Immature natural killer cell (primary cell): ENCODE measurements at regions not wholly inside any gene's neighbourhood (a gene's known extent, or its start where the extent isn't known, plus 50 kb on each side); places are given as distances from the start of the nearest gene placed in this dataset.
A peak's percentile ranks its signal among the peaks of the same experiment; 100 is the strongest.

Source experiments
- DNase-seq, 3 donors: peaks; one replicate each; pipeline ENCODE4 v3.0.0; 2022; ENCODE audit warnings: mixed read lengths in 1 of 3
- H3K27ac Mint-ChIP-seq, 6 donors: one replicate each; pipeline ENCODE4 v1.8.0; 2020; ENCODE audit warnings: mixed read lengths in 6 of 6, mild to moderate bottlenecking in 5 of 6, inconsistent platforms in 4 of 6, moderate library complexity in 3 of 6
- H3K27me3 Mint-ChIP-seq, 3 donors: one replicate each; pipeline ENCODE4 v1.8.0; 2020 to 2021; ENCODE audit warnings: low read depth in 3 of 3, mild to moderate bottlenecking in 3 of 3, mixed read lengths in 3 of 3, moderate library complexity in 3 of 3, inconsistent platforms in 1 of 3
- H3K36me3 Mint-ChIP-seq, 3 donors: one replicate each; pipeline ENCODE4 v1.8.0; 2020; ENCODE audit warnings: mixed read lengths in 3 of 3, inconsistent platforms in 2 of 3, mild to moderate bottlenecking in 2 of 3
- H3K4me1 Mint-ChIP-seq, 2 donors: one replicate each; pipeline ENCODE4 v1.8.0; 2020; ENCODE audit warnings: inconsistent platforms in 2 of 2, mild to moderate bottlenecking in 2 of 2, mixed read lengths in 2 of 2, moderate library complexity in 1 of 2
- H3K4me3 Mint-ChIP-seq, 5 donors: one replicate each; pipeline ENCODE4 v1.8.0; 2020; ENCODE audit warnings: mild to moderate bottlenecking in 5 of 5, mixed read lengths in 5 of 5, inconsistent platforms in 3 of 5, moderate library complexity in 3 of 5
- H3K9me3 Mint-ChIP-seq, 6 donors: one replicate each; pipeline ENCODE4 v1.8.0; 2020; ENCODE audit warnings: mild to moderate bottlenecking in 6 of 6, mixed read lengths in 6 of 6, inconsistent platforms in 4 of 6, moderate library complexity in 3 of 6

GRCh38 chr5:4859500-4860235 is 280.5 kb upstream of the ADAMTS16 start:
- Mint-ChIP-seq H3K27ac (no peak overlapping the region), H3K27me3 (peaks cover 0 to 8% (median 0%) of the 10 kb centered on the region in 3 donors), H3K4me1 (no peaks in the 10 kb centered on the region), H3K36me3 (no peaks in the 10 kb centered on the region), H3K4me3 (no peak overlapping the region), H3K9me3 (peaks cover 0 to 7% (median 4%) of the 10 kb centered on the region in 6 donors)
- DNase-seq = no peak

- H3K4me3 Mint-ChIP-seq = no peak overlapping the region
- DNase-seq = no peak
- no peak overlapping the region for H3K27ac Mint-ChIP-seq
- peaks cover 0 to 6% (median 0%) of the 10 kb centered on the region in 3 donors for H3K27me3 Mint-ChIP-seq
- H3K9me3 Mint-ChIP-seq = peaks cover 0 to 7% (median 4%) of the 10 kb centered on the region in 6 donors
- H3K4me1 Mint-ChIP-seq = no peaks in the 10 kb centered on the region
- H3K36me3 Mint-ChIP-seq = no peaks in the 10 kb centered on the region
These were observed 279.5 kb upstream of the ADAMTS16 start for GRCh38 chr5:4860631-4861030.

- H3K4me3 Mint-ChIP-seq = no peak overlapping the region
- H3K27ac Mint-ChIP-seq = no peak overlapping the region
- no peaks in the 10 kb centered on the region for H3K36me3 Mint-ChIP-seq
- peaks cover 0 to 2% (median 0%) of the 10 kb centered on the region in 3 donors for H3K27me3 Mint-ChIP-seq
- no peak for DNase-seq
- H3K4me1 Mint-ChIP-seq = no peaks in the 10 kb centered on the region
- H3K9me3 Mint-ChIP-seq = peaks cover 0 to 7% (median under 1%) of the 10 kb centered on the region in 6 donors
These were observed 277.6 kb upstream of the ADAMTS16 start for GRCh38 chr5:4862500-4862899.

GRCh38 chr5:4866131-4866659 is 273.9 kb upstream of the ADAMTS16 start:
- H3K4me1 Mint-ChIP-seq = no peaks in the 10 kb centered on the region
- no peak overlapping the region for H3K4me3 Mint-ChIP-seq
- peaks cover 0 to 1% (median 0%) of the 10 kb centered on the region in 3 donors for H3K27me3 Mint-ChIP-seq
- no peak for DNase-seq
- peaks cover 0 to 3% (median 0%) of the 10 kb centered on the region in 6 donors for H3K9me3 Mint-ChIP-seq
- H3K27ac Mint-ChIP-seq = no peak overlapping the region
- no peaks in the 10 kb centered on the region for H3K36me3 Mint-ChIP-seq

- peaks cover 0 to 3% (median 0%) of the 10 kb centered on the region in 6 donors for H3K9me3 Mint-ChIP-seq
- H3K4me3 Mint-ChIP-seq = no peak overlapping the region
- H3K27ac Mint-ChIP-seq = no peak overlapping the region
- no peaks in the 10 kb centered on the region for H3K36me3 Mint-ChIP-seq
- H3K27me3 Mint-ChIP-seq = peaks cover 0 to 1% (median 0%) of the 10 kb centered on the region in 3 donors
- H3K4me1 Mint-ChIP-seq = no peaks in the 10 kb centered on the region
- DNase-seq = no peak
These were observed 273.3 kb upstream of the ADAMTS16 start for GRCh38 chr5:4866817-4867216.

GRCh38 chr5:4868140-4868735 is 271.9 kb upstream of the ADAMTS16 start:
- H3K9me3 Mint-ChIP-seq = peaks cover 0 to 3% (median 0%) of the 10 kb centered on the region in 6 donors
- no peak for DNase-seq
- peaks cover 0 to 2% (median 0%) of the 10 kb centered on the region in 3 donors for H3K27me3 Mint-ChIP-seq
- no peaks in the 10 kb centered on the region for H3K36me3 Mint-ChIP-seq
- no peaks in the 10 kb centered on the region for H3K4me1 Mint-ChIP-seq
- H3K4me3 Mint-ChIP-seq = no peak overlapping the region
- no peak overlapping the region for H3K27ac Mint-ChIP-seq

GRCh38 chr5:4873652-4874051 is 266.5 kb upstream of the ADAMTS16 start:
- peaks cover 0 to under 1% (median 0%) of the 10 kb centered on the region in 6 donors for H3K9me3 Mint-ChIP-seq
- no peak for DNase-seq
- H3K27ac Mint-ChIP-seq = no peak overlapping the region
- no peak overlapping the region for H3K4me3 Mint-ChIP-seq
- H3K36me3 Mint-ChIP-seq = no peaks in the 10 kb centered on the region
- H3K27me3 Mint-ChIP-seq = peaks cover 3 to 6% (median 4%) of the 10 kb centered on the region in 3 donors
- H3K4me1 Mint-ChIP-seq = no peaks in the 10 kb centered on the region

GRCh38 chr5:4874097-4874496 is 266.0 kb upstream of the ADAMTS16 start:
- H3K27me3 Mint-ChIP-seq = peaks cover 3 to 6% (median 4%) of the 10 kb centered on the region in 3 donors

GRCh38 chr5:4875942-4876341 is 264.2 kb upstream of the ADAMTS16 start:
- peaks cover 3 to 6% (median 4%) of the 10 kb centered on the region in 3 donors for H3K27me3 Mint-ChIP-seq
- no peak for DNase-seq
- H3K4me3 Mint-ChIP-seq = no peak overlapping the region
- no peaks in the 10 kb centered on the region for H3K36me3 Mint-ChIP-seq
- peaks cover 0 to 1% (median 0%) of the 10 kb centered on the region in 6 donors for H3K9me3 Mint-ChIP-seq
- no peak overlapping the region for H3K27ac Mint-ChIP-seq
- no peaks in the 10 kb centered on the region for H3K4me1 Mint-ChIP-seq

More at GRCh38 chr5:4874097-4874496, 266.0 kb upstream of the ADAMTS16 start:
- H3K27ac Mint-ChIP-seq = no peak overlapping the region
- H3K9me3 Mint-ChIP-seq = no peaks in the 10 kb centered on the region
- H3K4me1 Mint-ChIP-seq = no peaks in the 10 kb centered on the region
- DNase-seq = no peak
- H3K36me3 Mint-ChIP-seq = no peaks in the 10 kb centered on the region
- no peak overlapping the region for H3K4me3 Mint-ChIP-seq

- DNase-seq = no peak
- H3K27me3 Mint-ChIP-seq = peaks cover 3 to 6% (median 4%) of the 10 kb centered on the region in 3 donors
- peaks cover 0 to 9% (median 0%) of the 10 kb centered on the region in 6 donors for H3K9me3 Mint-ChIP-seq
- H3K4me3 Mint-ChIP-seq = no peak overlapping the region
- no peaks in the 10 kb centered on the region for H3K36me3 Mint-ChIP-seq
- H3K4me1 Mint-ChIP-seq = no peaks in the 10 kb centered on the region
- no peak overlapping the region for H3K27ac Mint-ChIP-seq
These were observed 263.3 kb upstream of the ADAMTS16 start for GRCh38 chr5:4876804-4877203.

GRCh38 chr5:4877579-4877978 is 262.6 kb upstream of the ADAMTS16 start:
- Mint-ChIP-seq H3K4me1 (no peaks in the 10 kb centered on the region), H3K27ac (no peak overlapping the region), H3K36me3 (no peaks in the 10 kb centered on the region), H3K9me3 (peaks cover 0 to 12% (median 0%) of the 10 kb centered on the region in 6 donors), H3K27me3 (peaks cover 3 to 6% (median 4%) of the 10 kb centered on the region in 3 donors), H3K4me3 (no peak overlapping the region)
- no peak for DNase-seq

GRCh38 chr5:4879075-4879474 is 261.1 kb upstream of the ADAMTS16 start:
- no peak overlapping the region for H3K4me3 Mint-ChIP-seq

GRCh38 chr5:4879693-4880303 is 260.3 kb upstream of the ADAMTS16 start:
- no peaks in the 10 kb centered on the region for H3K36me3 Mint-ChIP-seq
- H3K27ac Mint-ChIP-seq = no peak overlapping the region
- H3K27me3 Mint-ChIP-seq = peaks cover 0 to 6% (median 2%) of the 10 kb centered on the region in 3 donors
- peak in 1 of 3 donors; percentile 3 for DNase-seq
- H3K9me3 Mint-ChIP-seq = peaks cover 0 to 17% (median 0%) of the 10 kb centered on the region in 6 donors
- no peaks in the 10 kb centered on the region for H3K4me1 Mint-ChIP-seq
- H3K4me3 Mint-ChIP-seq = no peak overlapping the region

More at GRCh38 chr5:4879075-4879474, 261.1 kb upstream of the ADAMTS16 start:
- Mint-ChIP-seq H3K27me3 (peaks cover under 1 to 6% (median 2%) of the 10 kb centered on the region in 3 donors), H3K36me3 (no peaks in the 10 kb centered on the region), H3K27ac (no peak overlapping the region), H3K9me3 (peaks cover 0 to 15% (median 0%) of the 10 kb centered on the region in 6 donors), H3K4me1 (no peaks in the 10 kb centered on the region)
- DNase-seq = no peak

GRCh38 chr5:4880304-4880741 is 259.8 kb upstream of the ADAMTS16 start:
- Mint-ChIP-seq H3K9me3 (peaks cover 0 to 22% (median 0%) of the 10 kb centered on the region in 6 donors), H3K27ac (no peak overlapping the region), H3K27me3 (peaks cover 0 to 6% (median 2%) of the 10 kb centered on the region in 3 donors), H3K4me1 (no peaks in the 10 kb centered on the region), H3K4me3 (no peak overlapping the region), H3K36me3 (no peaks in the 10 kb centered on the region)
- DNase-seq = no peak
